ENCODE measurements at regions not wholly inside any gene's neighbourhood (a gene's known extent, or its start where the extent isn't known, plus 50 kb on each side); places are given as distances from the start of the nearest gene placed in this dataset.

DNA sequence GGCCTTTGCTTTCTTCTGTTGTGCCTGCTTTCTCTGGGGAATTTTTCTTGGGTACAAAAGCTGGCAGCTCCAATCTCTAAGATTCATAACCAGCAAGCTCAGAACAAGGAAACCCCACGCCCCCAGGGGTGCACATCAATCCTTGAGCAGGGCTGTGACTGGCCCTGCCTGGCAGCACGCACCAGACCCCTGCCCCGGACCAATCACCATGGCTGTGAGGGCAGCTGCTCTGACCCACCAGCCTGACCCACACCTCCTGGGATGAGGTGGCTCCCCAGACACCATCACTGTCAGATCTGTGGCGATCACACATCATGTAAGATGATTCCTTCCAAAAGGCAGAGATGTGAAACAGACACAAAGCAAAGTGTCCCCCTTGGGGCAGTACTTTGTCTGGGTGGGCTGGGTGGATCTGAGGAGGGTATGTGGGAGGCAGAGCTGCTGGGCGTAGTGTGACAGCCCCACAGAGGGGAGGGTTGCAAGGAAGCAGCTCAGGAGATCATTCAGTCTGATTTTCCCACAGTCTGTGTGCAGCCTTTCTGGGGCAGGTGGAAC, 175.5 kb upstream of the SHH start:
- Histone ChIP-seq H3K27ac (no peak overlapping the region), H3K9me3 (replicated peaks in 1 of 11) (peaks cover 0 to 21% (median 5%) of the 10 kb centered on the region in 11 experiments; a peak in 7 of 22 replicates), H4K20me1 (no peaks in the 10 kb centered on the region), H3K4me3 (no peak overlapping the region), H3K9ac (no peak overlapping the region), H3K27me3 (peaks cover 0 to 1% (median 0%) of the 10 kb centered on the region in 11 experiments; a peak in 2 of 22 replicates), H3K4me1 (peaks cover 0 to 43% (median 24%) of the 10 kb centered on the region in 10 experiments; a peak in 17 of 20 replicates), H3K36me3 (no peaks in the 10 kb centered on the region), H3K4me2 (peak overlapping the region in 9 of 11 experiments; percentile 40 to 87 (median 76); a peak in 18 of 22 replicates)
- TF ChIP-seq Cebpa-rat (IDR thresholded peaks at IDR 0.05), result no peak

DNA sequence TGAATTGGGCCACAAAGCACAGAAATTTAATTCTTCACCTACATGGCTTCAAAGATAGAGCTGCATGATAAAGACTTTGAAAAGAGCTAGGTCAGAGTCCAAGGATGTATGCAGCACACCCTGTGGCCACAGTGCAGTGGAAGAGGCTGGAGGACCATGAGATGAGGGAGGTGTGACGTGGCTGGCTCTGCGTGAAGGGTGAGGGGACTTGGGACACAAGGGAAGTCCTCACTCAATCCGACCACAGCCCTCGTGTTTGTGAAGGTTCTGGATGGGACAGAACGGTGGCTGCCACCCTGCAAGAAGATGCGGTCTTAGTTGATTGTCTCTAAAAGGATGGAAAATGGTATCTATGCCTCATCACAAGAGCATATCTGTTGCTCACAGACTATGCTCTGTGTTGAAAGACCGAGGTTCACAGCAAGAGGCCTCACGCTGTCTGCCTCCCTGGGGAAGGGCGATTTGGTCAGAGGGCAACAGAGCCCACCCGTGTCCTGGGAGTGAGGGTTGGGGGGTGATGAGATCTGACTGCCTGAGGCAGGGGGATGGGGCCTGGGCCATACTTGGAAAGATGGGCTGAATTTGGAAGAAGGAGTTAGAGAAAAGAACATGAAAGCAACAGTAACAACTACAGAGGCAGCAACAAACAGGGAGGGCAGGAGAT, 174.4 kb upstream of the SHH start:
- Histone ChIP-seq H4K20me1 (no peaks in the 10 kb centered on the region), H3K4me2 (peak overlapping the region in 3 of 11 experiments; percentile 79 to 87 (median 86); a peak in 4 of 22 replicates), H3K9me3 (replicated peaks in 1 of 11) (peaks cover 0 to 21% (median 5%) of the 10 kb centered on the region in 11 experiments; a peak in 7 of 22 replicates), H3K9ac (no peak overlapping the region), H3K4me3 (no peak overlapping the region), H3K36me3 (no peaks in the 10 kb centered on the region), H3K4me1 (peaks cover 0 to 33% (median 18%) of the 10 kb centered on the region in 10 experiments; a peak in 17 of 20 replicates), H3K27me3 (no peaks in the 10 kb centered on the region; a peak in 1 of 22 replicates), H3K27ac (no peak overlapping the region)
- TF ChIP-seq Cebpa-rat (IDR thresholded peaks at IDR 0.05), result no peak

DNA sequence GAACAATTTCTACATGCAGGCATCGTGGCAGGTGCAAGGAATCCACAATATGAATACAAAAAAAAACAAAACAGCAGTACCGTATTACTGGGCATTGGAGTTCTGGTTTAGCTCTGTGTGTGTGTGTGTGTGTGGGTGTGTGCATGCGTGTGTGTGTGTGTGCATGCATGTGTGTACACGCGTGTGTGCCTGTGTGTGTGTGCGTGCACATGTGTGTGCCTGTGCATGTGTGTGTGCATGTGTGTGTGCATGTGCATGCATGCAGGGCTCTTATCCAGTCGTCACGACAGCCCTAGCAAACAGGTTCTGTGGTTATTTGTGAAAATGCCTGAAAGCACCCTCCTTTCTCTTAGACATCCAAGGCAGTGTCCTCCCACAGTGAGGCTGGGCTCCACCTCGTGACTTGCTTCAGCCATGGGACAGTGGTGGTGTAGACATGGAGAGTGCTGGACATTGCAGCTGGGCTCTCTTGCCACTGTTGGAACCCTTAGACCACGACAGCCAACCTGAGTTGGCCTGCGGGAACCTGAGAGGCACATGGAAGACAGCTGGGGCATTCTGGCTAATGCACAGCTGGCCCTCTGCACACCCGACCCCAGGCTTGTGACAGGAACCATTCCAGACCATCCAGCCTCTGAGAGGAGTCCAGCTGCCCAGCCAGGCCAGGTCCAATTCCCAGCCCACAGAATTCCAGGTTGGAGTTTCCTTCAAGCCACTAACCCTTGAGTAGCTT, 173.4 kb upstream of the SHH start:
- TF ChIP-seq Cebpa-rat (IDR thresholded peaks at IDR 0.05), result no peak
- H3K9me3 ChIP-seq (replicated peaks in 1 of 11), result peaks cover 0 to 21% (median 5%) of the 10 kb centered on the region in 11 experiments; a peak in 7 of 22 replicates
- H3K36me3 ChIP-seq, result no peaks in the 10 kb centered on the region
- no peak overlapping the region for H3K27ac ChIP-seq
- H3K4me2 ChIP-seq, result no peak overlapping the region
- no peak overlapping the region for H3K9ac ChIP-seq
- H3K4me1 ChIP-seq, result peaks cover 0 to 33% (median 18%) of the 10 kb centered on the region in 10 experiments; a peak in 17 of 20 replicates
- H3K4me3 ChIP-seq, result no peak overlapping the region
- no peaks in the 10 kb centered on the region; a peak in 1 of 22 replicates for H3K27me3 ChIP-seq
- no peaks in the 10 kb centered on the region for H4K20me1 ChIP-seq

DNA sequence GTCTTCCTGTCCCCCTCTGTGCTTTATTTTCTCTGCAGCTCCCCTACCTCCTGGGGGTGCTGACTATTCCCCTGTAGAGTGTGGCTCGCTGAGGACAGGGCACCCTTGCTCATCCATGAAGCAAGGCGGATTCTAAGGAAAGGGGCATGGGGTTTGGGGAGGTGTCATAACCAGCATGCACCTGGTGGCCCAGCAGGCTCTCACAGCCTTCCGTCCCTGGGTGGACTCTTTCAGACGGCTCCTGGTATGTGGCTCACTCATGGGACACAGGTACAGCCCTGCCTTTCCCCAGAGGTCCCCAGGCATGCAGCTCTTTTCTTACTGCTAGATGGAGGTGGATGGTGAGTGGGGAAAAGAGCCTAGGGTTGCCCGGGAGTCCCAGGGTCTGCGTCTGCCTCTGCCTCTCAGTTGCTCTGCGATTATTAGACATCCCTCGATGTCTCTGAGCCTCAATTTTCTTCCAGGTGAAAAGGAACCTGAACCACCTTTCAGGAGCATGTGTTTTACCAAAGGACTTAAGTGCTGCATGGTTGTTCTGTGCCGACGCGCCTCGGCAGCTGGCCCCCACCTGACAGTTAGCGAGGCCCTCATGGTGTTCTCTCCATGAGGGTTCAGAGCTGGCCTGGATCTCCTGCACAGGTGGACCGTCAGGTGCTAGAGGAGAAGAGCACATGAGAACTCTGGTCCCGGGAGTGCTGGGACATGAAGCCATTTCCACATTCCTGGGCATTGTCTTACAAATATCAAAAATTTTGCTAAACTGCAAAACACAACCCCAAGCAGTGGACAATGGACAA, 172.5 kb upstream of the SHH start:
- no peak overlapping the region for H3K4me2 ChIP-seq
- no peak overlapping the region for H3K4me3 ChIP-seq
- peaks cover 0 to 15% (median 5%) of the 10 kb centered on the region in 11 experiments; a peak in 7 of 22 replicates for H3K9me3 ChIP-seq (replicated peaks in 1 of 11)
- H3K27ac ChIP-seq, result no peak overlapping the region
- H3K27me3 ChIP-seq, result no peaks in the 10 kb centered on the region; a peak in 1 of 22 replicates
- no peaks in the 10 kb centered on the region for H4K20me1 ChIP-seq
- TF ChIP-seq Cebpa-rat (IDR thresholded peaks at IDR 0.05), result no peak
- H3K4me1 ChIP-seq, result peaks cover 0 to 33% (median 18%) of the 10 kb centered on the region in 10 experiments; a peak in 17 of 20 replicates
- no peaks in the 10 kb centered on the region for H3K36me3 ChIP-seq
- no peak overlapping the region for H3K9ac ChIP-seq

DNA sequence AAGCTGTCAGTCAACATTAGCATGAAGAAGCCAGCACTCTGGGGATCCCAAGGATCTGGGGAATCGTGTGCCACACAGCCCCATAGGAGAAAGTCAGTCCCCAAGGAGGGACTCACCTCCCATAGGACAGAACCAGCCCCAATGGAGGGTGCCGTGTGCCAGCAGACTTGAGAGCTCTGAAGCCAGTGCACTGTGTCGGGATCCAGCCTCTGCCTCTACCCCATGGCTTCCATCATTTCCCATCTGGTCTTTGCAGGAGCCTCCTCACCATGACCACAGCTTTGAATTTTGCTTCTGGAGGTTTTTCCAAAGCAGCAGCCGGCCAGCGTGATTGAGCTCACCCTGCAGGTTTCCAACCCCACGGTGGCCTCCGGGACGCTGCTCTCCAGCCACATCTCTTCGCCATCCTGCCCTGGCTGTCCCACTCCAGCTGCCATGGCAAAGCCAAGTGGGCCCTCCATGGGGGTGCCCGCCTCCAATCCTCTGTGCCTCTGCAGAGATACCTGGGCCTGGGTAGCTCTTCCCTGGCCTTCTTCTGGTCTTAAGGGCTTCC, 171.8 kb upstream of the SHH start:
- no peaks in the 10 kb centered on the region for H4K20me1 ChIP-seq
- no peaks in the 10 kb centered on the region; a peak in 1 of 22 replicates for H3K27me3 ChIP-seq
- no peak overlapping the region for H3K9ac ChIP-seq
- no peaks in the 10 kb centered on the region for H3K36me3 ChIP-seq
- no peak overlapping the region for H3K27ac ChIP-seq
- H3K9me3 ChIP-seq (replicated peaks in 1 of 11), result peaks cover 0 to 13% (median 5%) of the 10 kb centered on the region in 11 experiments; a peak in 5 of 22 replicates
- H3K4me3 ChIP-seq, result no peak overlapping the region
- H3K4me2 ChIP-seq, result no peak overlapping the region
- TF ChIP-seq Cebpa-rat (IDR thresholded peaks at IDR 0.05), result no peak
- peaks cover 0 to 26% (median 18%) of the 10 kb centered on the region in 10 experiments; a peak in 17 of 20 replicates for H3K4me1 ChIP-seq

DNA sequence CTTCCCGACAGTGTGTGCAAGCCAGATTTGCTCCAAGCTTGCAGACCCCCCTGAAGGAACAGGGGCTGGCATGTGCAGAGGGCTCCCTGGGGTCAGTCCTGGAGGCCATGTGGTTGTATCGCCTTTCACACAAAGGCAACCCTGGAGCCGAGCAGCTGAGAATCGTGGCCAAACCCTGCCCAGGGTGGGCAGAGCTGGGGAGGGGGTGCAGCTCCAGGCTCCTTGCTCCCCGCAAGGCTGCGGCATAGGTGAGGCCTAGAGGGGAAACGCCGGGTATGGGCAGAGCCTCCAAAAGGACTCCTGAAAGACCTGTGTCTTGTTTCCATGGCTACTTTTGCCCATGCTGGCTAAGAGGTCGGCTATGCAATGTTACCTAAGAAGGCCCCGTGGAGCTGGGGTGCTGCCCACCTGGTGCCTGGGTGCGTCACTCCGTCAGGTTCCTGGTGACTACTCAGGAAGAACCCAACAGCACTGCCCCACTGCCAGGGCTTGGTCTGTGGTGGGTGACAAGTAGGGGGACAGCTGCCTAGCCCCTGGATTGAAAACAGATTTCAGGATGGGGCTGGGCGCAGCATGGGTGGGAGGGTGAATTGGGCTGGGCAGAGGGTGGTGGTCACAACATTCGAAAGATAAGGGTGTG, 171.0 kb upstream of the SHH start:
- Histone ChIP-seq H3K4me1 (peaks cover 0 to 18% (median 11%) of the 10 kb centered on the region in 10 experiments; a peak in 17 of 20 replicates), H3K4me3 (no peak overlapping the region), H3K27ac (no peak overlapping the region), H4K20me1 (no peaks in the 10 kb centered on the region), H3K4me2 (no peak overlapping the region), H3K9me3 (replicated peaks in 1 of 11) (peaks cover 0 to 13% (median 5%) of the 10 kb centered on the region in 11 experiments; a peak in 5 of 22 replicates), H3K36me3 (no peaks in the 10 kb centered on the region), H3K9ac (no peak overlapping the region), H3K27me3 (no peaks in the 10 kb centered on the region; a peak in 1 of 22 replicates)
- TF ChIP-seq Cebpa-rat (IDR thresholded peaks at IDR 0.05), result no peak

DNA sequence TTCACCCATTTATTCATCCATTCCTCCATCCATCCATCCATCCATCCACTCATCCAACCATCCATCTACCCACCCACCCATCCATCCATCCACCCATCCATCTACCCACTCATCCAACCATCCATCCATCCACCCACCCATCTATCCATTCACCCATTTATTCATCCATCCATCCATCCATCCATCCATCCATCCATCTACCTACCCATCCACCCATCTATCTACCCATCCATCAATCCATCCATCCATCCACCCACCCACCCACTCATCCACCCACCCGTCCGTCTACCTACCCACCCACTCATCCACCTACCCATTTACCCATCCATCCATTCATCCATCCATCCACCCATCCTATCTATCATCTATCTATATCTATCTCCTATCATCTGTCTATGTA, 169.4 kb upstream of the SHH start:
- Histone ChIP-seq H3K9me3 (replicated peaks in 1 of 11) (peaks cover 0 to 4% (median 2%) of the 10 kb centered on the region in 11 experiments; a peak in 5 of 22 replicates), H3K4me3 (no peak overlapping the region)

DNA sequence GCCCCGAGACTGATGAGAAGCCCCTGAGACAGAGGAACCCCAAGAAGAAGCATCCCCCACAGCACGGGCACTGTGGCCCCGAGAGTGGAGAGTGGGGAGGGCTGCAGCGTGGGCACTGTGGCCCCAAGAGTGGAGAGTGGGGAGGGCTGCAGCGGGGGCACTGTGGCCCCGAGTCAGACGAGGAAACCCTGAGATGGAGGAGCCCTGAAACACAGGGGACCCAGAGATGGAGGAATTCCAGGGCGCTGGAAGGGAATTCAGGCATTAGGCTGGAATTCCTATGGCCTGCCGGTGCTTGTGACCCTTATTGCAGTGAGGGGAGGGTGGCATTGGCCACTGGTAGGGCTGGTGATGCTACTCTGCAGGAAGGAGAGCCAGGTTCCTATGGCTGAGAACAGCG, 168.6 kb upstream of the SHH start:
- no peaks in the 10 kb centered on the region for H4K20me1 ChIP-seq
- H3K4me1 ChIP-seq, result no peaks in the 10 kb centered on the region
- no peak overlapping the region for H3K4me2 ChIP-seq
- H3K4me3 ChIP-seq, result no peak overlapping the region
- no peak overlapping the region for H3K27ac ChIP-seq
- H3K9ac ChIP-seq, result no peak overlapping the region
- no peak for TF ChIP-seq Cebpa-rat (IDR thresholded peaks at IDR 0.05)
- H3K9me3 ChIP-seq (replicated peaks in 1 of 11), result no peaks in the 10 kb centered on the region
- no peaks in the 10 kb centered on the region for H3K27me3 ChIP-seq
- no peaks in the 10 kb centered on the region for H3K36me3 ChIP-seq

More for the DNA sequence above, 169.4 kb upstream of the SHH start:
- Histone ChIP-seq H3K36me3 (no peaks in the 10 kb centered on the region), H3K4me2 (no peak overlapping the region), H3K4me1 (peaks cover 0 to 2% (median 0%) of the 10 kb centered on the region in 10 experiments; a peak in 1 of 20 replicates), H3K9ac (no peak overlapping the region), H3K27ac (no peak overlapping the region), H3K27me3 (no peaks in the 10 kb centered on the region), H4K20me1 (no peaks in the 10 kb centered on the region)
- no peak for TF ChIP-seq Cebpa-rat (IDR thresholded peaks at IDR 0.05)

Measured in BLaER1 treated with 17β-estradiol and CSF1 and Interleukin-3, amounts not matched to agents 10 nM and 100 nM (cell line).